Activated CD8-positive, alpha-beta memory T cell treated with anti-CD3 and anti-CD28 coated beads, Interleukin-2, amount 50 U/mL, for 1 hour (primary cell): ENCODE measurements at regions not wholly inside any gene's neighbourhood (a gene's known extent, or its start where the extent isn't known, plus 50 kb on each side); places are given as distances from the start of the nearest gene placed in this dataset.
"Not testable (repeated sequence)": the region's sequence is repeated elsewhere in the genome, so short reads cannot be mapped to it uniquely, and the experiment has no call there.

Experiments
- DNase-seq: peaks from one replicate; pipeline ENCODE4 v3.0.0-alpha.2; 2020; ENCODE audit errors: extremely low read depth

DNA sequence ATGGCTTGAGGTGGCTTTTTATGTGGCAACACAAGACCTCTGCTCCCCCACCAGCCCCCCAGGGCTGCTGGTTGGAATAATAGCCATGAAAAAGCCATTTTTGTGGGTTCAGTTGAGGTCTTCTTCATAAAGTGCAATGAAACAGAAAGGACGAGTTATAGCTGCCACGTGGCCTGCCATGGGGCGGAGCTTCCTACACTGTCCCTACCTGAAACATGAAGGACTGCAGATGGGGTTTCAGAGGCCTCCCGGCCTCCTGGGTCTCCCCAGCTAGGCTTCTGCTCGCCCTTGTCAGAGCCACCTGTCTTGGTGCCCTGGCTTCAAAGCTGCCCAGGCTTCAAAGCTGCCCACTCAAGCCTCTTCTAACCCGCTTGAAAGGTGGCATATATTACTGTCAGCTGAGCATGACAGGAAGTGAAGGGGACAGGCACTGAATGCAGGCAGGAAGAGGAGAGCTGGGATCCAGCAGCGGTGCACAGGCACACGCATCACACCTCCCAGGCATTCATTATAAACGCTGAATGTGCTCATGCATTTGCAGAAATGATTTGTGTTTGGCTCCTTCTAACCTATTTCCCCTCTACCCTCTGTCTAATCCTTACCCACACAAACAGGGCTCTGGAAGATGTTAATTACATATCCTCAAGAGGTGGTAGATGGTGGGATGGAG, 245.9 kb upstream of the PODXL start:
- no peak for DNase-seq

DNA sequence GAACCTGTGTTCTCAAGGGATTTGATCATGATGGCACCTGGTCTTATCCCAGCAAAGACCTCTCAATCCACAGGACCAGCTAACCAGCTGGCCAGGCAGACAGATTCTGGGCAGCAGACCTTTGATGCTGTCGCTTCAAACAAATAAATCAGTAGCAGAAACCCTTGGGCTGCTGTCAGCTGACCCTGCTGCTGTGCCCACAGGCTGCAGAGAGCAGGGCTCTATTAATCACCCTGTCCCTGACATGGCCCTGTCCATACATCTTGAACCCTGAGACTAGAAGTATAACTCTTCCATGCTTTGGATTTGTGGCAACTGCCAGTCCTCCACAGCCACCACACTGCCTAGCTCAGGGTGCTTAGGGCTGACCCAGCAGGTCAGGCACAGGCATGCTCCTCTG, 244.1 kb upstream of the PODXL start:
- DNase-seq: no peak

DNA sequence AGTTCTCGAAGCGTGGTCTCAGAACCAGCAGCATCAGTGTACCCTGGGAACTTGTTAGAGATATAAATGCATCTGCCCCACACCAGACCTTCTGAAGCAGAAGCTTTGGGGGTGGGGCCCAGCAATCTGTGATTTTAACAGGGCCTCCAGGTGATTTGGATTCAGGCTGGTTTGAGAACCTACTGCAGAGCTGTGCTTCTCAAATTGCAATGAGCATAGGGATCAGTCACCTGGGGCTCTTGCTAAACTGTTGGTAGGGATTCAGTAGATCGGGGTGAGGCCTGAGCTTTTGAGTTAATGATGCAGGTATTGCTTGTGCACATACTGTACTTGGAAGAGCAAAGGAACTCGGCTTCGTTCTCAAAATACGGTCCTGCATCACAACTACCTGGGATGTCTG, 243.6 kb upstream of the PODXL start:
- no peak for DNase-seq

DNA sequence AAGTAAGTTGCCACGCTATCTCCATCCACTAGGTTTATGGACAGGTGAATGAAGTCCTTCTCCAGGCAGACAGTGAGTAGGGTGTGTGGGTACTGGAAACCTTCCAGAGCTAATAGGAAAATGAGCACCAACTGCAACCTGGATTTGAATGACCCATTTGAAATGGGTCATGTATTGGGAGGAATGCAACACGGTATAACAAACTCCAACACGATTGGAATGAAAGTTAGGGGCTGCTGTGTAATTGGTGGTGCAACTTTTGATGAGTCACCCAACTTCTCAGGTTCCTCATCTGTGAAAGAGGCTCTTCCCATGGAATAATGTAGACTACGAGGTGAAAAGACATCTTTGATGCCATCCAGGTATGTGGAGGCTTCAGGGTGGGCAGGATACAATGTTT, 241.4 kb upstream of the PODXL start:
- DNase-seq: no peak

DNA sequence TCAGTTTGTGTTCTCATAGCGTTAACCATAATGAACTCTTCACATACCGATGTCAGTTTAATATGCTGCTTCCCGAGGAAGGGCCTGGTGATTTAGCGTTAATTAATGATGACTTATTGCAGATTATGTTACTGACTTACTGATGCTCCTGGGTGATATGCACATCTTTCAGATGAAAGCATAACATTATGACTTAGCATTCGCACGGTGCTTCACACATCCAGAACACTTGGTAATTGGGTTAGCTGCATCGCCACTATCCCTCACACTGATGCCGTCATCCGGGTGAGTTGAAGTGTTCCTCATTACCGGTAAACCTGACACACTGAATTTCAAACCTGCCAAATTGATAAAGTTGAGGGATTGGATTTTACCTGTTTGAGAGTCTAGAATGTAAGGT, 239.0 kb upstream of the PODXL start:
- no peak for DNase-seq

DNA sequence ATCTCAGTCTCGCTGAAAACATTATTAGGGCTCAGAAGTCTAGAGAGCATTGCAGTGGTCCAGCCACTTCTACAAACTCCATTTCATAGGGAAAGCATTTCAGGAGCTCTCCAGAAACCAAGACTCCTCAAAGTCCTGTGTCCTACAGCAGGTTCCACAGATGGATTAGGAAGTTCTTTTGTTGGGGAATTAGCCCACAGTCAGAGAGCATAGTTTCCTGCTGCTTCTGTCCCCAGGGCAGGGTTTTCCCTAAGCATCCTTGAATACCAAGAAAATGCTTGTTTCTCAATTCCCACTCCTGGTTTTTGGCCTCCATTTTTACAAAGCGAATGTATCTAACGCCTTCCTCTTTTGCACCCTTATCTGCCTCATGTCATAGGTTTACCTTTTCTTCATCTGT, 235.9 kb upstream of the PODXL start:
- DNase-seq: no peak

DNA sequence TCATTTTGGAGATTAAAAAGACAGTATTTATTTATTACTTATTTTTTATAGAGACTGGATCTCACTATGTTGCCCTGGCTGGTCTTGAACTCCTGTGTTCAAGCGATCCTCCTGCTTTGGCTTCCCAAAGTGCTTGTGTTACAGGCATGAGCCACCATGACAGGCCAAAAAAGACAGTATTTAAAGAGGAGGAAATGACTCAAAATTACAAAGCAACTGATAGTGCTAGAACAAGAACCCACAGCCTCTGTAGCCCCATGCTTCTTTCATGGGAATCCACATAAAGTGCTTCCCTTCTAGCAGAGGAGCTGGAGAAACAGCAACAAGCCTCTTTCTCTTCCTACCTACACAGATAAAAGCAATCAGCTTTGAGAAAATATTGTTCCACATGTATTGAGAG, 230.7 kb upstream of the PODXL start:
- DNase-seq: no peak

DNA sequence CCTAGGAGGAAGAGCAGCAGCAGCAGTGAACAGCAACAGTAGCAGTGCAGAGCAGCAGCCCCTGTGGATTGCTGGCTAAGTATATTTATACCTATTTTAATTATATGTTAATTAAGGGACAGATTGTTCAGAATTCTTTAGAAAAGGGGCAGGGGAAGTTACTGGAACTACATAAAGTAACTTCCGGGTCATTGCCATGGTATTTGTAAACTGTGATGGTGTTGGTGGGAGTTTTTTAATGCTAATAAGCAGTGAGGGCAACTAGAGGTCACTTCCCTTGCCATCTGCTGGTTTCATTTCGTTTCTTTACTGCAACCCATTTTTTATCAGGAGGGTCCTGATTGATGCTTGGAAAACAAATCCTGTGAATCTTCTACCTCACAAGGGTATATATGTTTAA, 229.8 kb upstream of the PODXL start:
- no peak for DNase-seq

DNA sequence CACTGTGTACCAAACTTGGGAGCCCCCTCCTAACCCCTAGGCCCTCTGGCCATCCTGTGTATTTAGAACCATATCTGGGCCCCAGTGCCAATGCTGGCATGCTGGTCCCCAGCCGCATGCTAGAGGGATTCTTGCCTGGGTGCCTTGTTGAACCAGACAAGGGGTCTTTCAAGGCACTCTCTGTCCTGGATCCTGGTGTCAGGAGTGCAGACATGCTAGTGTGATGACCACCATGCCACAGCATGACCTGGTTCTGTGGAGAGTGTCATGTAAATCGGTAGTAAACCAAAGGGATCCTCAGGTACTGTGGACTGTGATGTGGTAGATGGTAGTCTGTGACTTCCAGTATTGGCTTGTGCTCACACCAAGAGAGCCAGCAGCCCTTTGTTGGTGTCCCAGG, 222.2 kb upstream of the PODXL start:
- DNase-seq: no peak

DNA sequence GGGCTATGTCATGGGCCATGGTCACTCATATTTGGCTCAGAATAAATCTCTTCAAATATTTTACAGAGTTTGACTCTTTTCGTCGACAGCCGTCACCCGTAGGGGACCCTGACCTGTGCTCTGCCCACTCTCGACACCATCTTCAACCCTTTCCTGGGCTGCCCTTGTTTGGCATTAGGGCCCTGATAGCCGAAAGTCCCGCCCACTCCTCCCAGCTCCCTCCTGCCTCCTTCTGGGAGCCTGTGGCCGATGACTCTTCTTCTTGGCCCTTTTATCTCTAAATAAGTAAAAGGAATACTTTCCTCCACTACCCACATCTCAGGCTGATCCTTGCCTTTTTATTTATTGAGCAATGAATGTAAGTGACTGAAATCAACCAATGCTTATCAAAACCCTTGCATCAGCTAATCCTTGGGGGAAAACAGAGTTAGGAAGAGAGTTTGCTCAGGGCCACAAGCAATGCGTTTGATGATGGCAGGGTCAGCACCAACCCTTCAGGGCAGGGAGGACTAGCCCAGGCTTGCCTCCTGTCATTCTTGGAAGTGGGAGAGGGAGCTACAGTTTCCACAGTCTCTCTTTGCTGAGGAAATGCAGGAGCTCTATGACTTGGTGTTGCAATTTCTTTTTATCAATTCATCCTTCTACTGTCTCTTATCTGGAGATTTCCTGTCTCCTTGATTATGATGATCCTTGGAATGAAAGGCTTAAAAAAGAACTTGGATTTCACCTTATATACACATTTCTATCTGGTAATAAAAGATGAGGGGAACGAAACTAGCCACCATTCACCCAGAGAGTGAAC, 218.2 kb upstream of the PODXL start:
- DNase-seq: no peak

DNA sequence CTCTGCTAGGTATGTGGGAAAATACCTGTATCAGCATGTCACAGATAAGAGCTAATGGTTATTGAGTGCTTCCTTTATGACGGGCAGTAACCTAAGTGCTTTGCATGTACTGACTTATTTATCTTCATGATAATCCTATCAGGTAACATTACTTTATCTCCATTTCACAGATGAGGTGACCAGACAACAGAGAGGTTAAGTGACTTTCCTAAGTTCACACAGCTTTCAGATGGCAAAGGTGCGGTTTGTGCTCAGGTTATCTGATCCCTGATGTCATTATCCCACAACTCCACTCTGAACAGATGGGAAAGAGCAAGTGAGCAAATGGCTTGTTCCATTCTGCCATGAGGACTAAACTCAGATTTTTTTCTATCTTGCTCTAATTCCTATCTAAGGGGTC, 217.0 kb upstream of the PODXL start:
- DNase-seq: no peak

DNA sequence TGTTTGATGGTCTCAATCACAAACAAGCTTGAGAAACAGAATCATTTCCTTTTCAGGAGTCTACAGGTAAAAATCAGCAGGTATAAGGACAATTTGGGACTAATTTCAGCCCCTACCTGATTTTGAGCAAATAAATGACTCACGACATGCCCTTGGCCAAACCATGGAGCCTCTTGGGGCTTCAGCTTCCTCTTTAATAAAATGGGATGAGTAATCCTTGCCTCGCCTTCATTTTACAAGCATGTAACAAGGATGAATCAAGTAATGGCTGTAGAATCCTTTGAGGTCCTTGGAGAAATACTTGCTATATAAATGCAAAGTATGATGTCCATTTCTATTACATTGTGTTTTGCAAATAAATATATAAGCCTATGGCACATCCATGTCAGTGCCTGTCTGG, 212.8 kb upstream of the PODXL start:
- no peak for DNase-seq

DNA sequence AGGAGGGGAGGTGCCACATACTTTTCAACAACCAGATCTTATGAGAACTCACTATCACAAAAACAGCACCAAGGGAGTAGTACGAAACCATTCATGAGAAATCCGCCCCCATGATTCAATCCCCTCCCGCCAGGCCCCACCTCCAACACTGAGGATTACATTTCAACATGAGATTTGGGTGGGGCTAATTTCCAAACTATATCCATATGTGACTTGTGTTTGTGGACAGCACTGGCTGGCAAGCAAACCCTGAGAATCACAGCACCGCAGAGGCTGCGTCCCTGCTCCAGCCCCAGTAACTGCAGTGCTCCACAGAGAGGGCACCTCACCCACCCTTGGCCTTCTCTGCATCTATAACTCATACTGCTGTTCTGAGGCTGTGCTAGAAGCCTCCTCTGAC, 211.2 kb upstream of the PODXL start:
- DNase-seq: no peak

DNA sequence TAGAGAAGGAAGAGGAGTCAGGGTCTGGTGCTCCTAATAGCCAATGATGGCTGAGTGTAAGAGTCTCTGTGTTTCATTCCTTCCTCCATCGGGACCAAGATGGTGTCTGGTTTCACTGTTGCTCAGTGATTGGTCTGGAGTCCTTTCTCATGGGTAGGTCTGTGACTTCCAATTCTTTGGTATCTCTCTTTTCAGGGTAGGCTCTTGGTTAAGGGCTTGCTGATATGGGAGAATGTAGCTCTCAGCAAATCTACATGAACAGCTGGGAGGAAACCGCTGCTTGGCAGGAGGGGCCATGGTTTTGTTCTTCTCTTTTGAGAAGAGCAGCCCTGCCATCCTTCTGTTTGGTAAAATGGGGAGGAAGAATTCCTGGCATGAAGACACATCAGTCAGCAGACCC, 209.1 kb upstream of the PODXL start:
- no peak for DNase-seq

DNA sequence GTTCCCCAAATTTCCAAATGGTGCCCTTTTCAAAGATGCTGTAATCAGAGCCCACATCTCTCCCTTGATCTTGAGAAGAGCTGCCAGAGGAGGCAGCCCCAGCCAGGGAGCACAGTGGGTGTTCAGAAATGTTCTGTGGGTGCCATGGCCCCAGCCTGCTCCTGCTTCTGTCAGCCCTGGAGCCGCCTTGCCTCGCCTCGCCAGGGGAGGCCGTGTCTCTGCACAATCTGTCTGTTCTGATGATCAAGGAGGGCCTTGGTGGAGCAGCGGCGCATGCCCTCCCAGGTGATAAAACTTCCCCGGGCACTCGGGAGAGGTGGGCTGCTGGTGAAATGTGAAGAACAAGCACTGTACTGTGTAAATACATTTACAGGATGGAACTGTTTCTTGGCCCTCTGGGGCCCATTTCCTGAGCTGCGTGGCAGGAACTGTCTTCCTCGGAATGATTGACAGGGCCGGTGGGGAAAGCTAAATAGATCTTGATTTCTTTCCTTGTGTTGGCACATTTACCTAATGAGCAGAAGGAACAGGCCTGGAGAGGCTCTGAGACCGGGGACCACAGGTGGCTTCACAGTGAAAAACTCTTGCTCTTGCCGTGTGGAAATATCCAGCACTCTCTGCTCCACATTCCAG, 207.8 kb upstream of the PODXL start:
- no peak for DNase-seq

DNA sequence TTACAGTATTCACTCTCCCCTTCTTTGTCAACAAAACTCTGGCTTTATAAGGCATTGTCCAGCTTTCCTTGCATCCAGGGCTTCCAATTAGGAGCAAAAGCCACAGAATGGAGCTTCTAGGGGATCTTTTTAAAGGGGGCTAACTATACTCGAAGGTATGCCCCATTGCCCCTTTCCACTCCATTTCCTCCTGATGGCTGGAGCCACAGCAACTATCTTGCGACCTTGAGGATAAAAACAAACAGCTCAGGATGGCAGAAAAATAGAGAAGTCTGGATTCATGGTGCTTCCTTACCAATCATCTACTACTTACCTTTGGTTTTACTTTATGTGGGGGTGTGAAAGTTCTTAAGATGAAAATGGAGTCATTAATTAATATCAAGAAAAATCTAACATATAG, 206.3 kb upstream of the PODXL start:
- no peak for DNase-seq

DNA sequence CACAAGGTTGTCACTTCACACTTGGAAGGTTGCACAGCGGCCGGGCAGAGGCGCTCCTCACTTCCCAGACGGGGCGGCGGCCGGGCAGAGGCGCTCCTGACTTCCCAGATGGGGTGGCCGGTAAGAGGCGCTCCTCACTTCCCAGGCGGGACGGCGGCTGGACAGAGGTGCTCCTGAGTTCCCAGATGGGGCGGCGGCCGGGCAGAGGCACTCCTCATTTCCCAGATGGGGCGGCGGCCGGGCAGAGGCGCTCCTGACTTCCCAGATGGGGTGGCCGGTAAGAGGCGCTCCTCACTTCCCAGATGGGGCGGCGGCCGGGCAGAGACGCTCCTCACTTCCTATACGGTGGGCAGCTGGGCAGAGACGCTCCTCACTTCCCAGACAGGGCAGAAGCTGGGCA, 199.4 kb upstream of the PODXL start:
- DNase-seq: not testable (repeated sequence)

DNA sequence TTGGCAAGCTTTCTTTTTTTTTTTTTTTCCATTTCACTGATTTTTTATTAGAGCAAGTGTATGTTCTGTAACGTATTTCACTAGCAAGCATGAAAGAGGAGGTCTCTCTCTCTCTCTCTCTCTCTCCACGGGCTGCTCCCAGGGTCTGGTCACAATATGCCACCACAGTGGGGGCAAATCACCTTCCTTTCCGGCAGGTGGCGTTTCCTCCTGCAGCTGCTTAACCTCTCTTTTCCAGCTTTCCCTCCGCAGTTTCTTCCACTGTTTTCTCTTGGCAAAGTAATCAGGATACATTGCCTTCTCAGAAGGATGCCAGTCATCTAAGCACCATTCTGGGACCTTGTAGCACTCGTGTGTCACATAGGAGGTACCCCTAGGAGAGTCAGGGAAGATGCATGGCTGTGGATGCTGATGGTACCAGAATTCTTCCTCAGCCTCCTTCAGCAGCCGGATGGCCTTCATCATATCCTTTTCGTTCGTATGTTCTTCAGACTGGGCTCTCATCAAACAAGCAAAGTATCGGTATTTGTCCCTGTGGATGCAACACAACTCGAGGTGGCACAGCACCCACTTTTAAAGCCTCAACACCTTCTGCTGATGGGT, 197.3 kb upstream of the PODXL start:
- no peak for DNase-seq

DNA sequence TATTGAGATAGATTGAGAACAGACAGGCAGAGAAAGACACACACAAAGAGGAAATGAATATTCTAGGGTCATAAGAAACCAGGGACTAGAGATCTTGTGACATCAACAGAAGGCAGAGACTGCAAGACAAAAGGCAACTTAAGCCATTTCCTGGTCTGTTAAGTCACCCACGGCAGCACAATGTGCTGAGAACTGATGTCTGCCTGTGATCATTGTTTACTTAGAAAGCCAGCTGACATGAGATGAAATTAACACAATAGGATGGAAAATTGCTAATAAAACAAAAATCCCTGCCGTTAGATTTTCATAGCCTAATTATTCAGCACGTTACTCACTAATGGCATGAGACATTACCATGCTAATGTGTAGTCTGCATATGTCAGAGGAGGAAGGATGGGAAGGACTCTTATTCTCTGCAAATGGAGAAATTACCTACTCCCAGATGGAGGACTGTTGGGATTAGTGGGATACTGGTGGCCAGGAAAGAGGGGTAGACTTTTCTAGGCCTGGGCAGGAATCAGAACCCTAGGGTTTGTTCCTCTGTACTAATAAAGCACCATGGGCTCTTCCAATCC, 191.3 kb upstream of the PODXL start:
- DNase-seq: no peak

DNA sequence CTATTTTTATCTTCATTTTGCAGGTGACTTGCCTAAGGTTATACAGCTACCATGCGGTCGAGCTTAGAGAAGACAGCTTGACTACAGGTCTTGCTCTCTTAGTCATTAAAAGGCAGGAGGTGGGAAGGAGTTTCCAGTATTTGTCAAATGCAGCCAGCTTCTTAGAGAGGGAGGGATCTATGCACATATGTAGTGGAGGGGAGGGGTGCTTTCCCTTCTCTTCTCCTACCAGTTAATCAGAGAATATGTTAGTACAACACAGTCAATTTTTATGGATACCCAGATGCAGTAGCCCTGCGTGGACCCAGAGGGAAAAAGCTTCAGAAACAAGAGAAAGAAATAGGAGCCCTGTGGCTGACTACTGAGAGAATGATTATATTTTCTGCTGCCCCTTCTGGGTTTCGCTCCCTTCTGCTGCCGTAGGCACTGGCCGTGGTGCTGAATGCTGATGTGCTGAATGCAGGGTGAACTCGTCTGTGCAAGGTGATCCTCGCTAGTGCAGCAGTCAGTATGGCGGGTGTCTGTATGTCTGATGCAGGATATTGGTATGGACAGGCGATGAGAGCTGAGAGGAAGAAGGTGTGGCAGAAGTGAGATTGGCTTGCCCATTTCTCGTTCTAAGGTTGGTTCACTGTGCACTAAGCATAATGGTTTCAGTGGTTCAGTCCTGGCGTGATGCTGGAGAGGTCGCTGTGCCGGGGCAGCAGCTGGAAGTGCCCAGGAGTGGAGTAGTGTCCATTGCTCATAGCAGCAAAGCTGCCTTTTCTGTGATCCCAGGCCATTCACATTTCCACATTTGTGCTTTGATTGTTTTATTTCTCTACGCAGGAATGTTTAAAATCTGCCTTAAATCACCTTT, 189.2 kb upstream of the PODXL start:
- no peak for DNase-seq

DNA sequence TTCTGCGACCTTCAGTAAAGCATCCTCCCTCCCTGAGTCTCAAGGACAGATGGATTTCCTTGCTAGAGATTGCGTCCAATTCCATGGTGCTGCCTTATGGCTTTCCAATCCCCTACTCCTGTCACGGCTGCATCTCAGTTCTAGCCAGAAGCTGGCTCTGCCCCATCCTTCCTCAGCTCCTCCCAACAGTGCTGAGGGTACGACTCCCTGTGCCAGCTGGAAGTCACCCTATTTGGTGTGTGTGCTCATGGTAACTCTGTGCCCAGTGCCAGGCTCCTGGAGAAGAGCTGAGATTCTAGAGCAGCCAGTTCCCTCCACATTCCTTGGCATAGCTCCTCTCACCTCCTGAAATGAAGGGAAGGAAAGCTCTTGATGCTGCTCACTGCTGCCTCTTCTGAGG, 185.0 kb upstream of the PODXL start:
- DNase-seq: no peak
